ENCODE measurements at regions not wholly inside any gene's neighbourhood (a gene's known extent, or its start where the extent isn't known, plus 50 kb on each side); places are given as distances from the start of the nearest gene placed in this dataset.
"Not testable (repeated sequence)": the region's sequence is repeated elsewhere in the genome, so short reads cannot be mapped to it uniquely, and the experiment has no call there.

DNA sequence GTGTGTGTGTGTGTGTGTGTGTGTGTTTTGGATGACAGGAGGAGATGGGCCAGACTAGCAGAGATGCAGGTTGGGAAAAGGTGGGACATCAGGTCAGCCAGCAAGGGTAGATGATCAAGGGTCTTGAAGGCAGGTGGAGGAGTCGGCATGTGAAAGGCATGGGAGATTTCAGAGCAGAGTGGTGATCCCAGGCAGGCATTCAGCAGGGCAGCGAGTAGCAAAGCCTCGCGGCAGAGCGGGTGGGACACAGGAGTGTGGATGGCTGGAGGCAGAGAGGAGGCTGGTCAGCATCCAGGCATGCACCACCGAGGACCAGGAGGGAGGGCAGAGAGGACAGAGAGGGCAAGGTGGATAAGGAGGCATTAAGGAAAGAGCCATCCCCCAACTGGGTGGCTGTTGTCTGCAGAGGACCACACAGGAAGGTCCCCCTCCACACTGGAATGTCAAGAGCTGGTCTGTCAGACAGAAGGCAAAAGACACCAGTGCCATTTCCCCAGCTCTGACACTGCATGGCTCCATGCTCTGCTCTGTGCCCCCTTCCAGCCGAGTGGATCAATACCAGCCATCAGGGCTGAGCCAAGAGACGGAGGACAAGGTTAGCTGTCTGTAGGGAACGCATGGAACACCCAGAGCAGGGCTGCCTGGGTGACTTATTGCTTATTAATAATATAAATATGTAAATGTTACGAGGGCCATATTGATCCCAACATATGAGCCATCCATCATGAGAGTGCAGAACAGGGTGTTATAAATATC, 74.8 kb upstream of the RPL38 start:
- DNase-seq, result no peak

DNA sequence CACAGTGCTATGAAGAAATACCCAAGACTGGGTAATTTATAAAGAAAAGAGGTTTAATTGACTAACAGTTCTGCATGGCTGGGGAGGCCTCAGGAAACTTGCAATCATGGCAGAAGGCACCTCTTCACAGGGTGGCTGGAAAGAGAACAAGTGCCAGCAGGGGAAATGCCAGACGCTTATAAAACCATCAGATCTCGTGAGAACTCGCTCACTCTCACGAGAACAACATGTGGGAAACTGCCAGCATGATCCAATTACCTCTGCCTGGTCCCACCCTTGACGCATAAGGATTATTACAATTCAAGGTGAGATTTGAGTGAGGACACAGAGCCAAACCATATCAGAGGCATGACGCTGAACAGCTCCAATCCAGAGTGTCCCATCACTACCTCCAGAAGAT, 73.7 kb upstream of the RPL38 start:
- not testable (repeated sequence) for DNase-seq

DNA sequence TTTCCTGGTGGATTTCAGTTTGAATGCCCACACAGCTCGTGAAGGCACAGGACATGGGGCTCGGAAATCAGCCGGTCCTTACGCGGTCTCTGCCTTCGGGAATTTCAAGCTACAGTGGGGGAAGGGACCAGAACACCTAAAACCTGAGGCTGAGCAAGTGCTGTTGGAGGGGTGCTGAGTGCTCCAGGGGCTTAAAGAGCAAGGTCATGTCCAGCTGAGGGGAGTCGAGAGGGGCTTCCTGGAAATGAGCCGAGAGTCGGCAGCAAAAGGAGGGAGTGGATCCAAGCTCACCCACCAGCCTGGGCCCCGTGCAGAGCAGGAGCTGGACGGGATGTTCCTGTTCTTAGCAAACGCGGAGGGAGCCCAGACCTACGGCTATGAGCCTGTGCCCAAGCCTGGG, 73.2 kb upstream of the RPL38 start:
- DNase-seq, result no peak

DNA sequence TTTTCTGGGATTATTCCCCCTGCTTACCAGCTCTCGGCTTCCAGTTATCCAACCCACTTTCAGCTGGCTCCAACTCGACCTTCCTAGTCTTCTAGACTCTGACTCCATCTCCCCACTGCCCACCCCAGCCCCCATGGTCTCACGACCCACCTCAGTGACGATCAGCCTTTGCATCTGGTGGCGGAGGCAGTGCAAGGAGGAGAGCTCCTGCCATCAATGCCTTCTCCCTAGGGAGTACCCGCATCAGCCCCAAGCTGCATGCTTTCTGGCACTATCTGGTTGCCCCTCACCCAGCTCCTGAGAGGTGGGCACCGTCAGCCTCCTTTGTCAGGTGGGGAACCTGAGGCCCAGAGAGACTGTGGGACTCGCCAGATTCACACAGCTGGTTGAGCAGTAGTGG, 72.6 kb upstream of the RPL38 start:
- DNase-seq, result no peak

DNA sequence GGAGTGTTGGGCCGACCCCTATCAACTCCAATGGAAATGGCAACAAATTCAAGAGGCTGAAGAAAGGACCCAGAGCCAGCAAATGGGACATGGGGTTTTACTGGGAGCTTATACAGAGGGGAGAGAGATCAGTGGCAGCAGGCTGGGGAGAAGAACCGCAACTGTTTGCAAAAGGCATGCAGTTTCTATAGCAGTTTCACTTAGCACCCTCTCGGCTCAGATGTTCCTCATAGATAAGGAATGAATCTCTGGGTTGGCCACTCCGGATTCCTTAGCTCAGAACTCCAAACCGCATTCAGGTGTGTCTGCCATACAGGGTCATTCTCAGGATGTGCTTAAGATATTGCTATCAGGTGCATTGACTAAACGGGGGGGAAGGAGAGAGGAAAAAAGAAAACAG, 71.1 kb upstream of the RPL38 start:
- no peak for DNase-seq

DNA sequence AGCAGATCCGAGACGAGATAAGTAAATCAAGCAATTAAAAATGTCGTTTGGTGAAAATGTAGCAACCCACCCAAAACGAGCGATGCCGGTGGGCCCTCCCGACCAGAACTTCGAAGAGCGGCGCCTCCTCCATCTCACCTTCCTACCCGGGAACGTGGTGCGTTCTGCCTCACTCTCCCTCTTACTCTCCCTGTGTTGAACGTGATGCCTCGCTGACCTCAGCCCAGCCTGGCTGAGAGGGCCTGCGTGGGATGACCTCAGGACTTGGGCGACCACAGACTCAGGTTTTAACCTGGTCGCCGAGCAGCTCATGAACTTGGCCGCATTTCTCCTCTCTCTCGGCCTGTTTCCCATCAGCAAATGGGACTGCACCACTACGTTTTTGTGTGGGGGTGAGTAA, 69.7 kb upstream of the RPL38 start:
- no peak for DNase-seq

DNA sequence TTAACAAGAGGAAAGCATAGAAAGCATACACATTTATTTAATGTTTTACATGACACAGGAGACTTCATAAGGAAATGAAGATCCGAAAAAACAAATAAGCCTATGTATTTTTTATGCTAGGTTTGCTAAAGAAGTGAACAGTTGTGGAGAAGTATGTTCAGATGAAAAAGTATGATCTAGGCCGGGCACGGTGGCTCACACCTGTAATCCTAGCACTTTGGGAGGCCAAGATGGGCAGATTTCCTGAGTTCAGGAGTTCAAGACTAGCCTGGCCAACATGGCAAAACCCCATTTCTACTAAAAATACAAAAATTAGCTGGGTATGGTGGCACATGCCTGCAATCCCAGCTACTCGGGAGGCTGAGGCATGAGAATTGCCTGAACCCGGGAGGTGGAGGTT, 69.2 kb upstream of the RPL38 start:
- DNase-seq, result not testable (repeated sequence)

DNA sequence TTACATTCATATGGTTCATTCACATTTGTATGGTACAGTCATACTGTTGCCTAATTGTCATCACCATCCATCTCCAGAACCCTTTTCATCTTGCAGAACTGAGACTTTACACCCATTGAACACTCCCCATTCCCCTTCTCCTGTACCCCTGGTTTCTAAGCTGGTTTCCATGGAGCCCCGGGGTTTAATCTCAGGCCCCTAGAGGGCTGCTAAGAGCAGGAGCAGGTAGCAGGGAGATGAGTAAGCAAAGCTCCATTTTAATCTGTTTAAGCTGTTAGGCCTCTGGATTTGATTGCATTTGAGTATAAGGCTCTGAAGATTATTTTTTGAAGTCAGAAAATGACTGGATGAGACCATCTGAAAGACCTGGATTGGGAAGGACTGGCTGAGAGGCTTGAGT, 68.5 kb upstream of the RPL38 start:
- DNase-seq, result no peak

DNA sequence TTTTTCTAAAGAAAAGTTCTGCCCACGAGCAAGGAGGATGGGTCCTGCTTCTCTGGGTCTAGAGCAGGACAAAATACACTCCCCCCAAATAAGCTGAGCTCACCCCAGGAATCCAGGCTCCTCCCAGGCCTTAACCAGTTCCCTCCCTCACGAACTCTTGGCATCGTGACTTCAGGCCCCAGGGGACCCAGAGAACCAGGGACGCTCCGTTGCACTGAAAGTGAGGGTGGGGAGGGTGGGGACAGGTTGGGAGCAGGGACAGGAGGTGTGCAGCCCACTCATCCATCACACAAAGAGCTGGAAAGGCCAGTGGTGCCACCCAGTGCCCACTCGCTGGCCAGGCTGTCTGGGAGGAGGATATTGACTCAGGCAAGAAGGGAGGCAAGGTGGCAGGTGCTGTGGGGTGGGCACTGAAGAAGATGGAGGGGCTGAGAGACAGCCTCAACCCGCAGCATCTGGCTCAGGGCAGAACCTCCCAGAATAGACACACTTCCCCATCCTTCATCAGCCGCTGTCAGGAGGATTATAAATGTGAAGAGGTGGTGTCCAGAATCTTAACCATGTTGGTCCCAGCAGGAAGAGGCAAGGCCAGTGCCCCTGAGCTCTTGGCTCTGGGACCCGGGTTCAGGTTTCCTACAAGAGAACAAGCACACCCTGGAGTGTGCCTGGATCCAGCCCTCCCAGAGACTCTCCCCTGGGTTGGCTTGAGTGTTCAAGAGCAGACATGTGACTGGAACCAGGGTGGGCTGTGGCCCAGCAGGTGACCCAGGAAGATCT, 67.9 kb upstream of the RPL38 start:
- no peak for DNase-seq

DNA sequence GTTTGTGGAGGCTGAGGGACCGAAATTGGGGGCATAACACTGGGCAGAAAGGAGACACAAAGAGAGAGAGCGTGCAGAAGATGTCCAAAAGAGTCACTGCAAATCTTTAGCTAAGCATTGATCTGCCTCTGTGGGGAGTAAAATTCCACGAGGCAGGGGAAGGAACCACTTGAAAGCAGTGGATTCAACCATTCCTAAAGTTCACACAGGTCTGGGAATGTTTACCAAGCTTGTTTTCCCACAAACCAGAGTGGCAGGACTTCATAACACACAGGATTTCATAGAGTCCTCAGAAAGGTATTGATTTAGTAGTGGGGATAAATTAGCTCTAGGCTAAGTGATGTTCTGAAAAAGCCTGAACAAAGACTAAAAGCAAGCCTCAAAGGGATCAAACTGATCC, 66.1 kb upstream of the RPL38 start:
- DNase-seq, result no peak

DNA sequence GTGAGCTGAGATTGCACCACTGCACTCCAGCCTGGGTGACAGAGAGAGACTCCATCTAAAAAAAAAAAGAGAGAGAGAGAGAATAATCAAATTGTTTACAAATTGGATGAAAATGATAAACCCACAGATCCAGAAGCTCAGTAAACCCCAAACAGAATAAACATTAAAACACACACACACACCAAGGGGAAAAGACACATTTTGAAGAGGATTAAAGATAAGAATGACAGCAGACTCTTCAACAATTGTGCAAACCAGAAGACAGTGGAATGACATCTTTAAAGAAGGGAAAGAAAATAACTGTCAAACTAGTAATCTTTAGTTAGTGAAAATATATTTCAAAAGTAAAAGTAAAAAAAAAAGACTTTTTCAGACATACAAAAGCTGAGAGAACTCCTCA, 64.4 kb upstream of the RPL38 start:
- DNase-seq, result no peak

DNA sequence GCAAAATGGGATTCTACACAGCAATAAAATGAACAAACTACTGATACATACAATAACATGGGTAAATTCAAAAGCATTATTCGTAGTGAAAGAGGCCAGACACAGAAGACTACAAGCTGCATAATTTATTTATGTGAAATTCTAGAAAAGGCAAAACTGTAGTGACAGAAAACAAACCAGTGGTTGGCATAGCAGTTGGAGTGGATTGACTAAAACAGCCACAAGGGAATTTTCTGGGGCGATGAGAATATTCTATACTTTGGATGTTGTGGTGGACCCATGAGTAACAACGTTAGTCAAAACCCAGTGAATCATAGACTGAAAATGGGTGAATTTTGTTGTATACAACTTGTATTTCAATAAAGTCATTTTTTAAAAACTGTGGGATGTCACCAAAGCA, 63.2 kb upstream of the RPL38 start:
- no peak for DNase-seq

DNA sequence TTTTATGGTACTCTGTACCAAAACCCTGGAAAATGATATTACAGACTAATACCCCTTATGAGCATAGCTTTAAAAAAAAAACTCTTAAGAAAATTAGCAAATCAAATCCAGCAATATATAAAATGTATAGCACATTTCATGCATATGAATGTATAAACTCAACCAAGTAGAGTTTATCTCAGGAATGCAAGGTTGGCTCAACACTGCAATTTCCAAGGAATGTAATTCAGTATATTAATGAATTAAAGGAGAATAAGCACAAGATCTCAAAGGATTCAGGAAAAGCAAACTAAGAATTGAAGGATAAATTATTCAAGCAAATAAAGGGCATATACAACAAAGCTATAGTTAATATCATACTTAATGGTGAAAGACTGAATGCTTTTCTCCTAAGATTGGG, 61.9 kb upstream of the RPL38 start:
- no peak for DNase-seq

DNA sequence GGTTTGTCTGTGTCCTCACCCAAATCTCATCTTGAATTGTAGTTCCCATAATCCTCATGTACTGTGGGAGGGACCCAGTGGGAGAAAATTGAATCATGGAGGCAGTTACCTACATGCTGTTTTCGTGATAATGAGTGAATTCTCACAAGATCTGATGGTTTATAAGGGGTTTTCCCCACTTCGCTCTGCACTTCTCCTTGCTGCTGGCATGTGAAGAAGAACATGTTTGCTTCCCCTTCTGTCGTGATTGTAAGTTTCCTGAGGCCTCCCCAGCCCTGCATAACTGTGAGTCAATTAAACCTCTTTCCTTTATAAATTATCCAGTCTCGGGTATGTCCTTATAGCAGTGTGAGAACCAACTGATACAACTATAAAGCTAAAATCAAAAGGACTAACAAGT, 60.2 kb upstream of the RPL38 start:
- DNase-seq, result not testable (repeated sequence)

DNA sequence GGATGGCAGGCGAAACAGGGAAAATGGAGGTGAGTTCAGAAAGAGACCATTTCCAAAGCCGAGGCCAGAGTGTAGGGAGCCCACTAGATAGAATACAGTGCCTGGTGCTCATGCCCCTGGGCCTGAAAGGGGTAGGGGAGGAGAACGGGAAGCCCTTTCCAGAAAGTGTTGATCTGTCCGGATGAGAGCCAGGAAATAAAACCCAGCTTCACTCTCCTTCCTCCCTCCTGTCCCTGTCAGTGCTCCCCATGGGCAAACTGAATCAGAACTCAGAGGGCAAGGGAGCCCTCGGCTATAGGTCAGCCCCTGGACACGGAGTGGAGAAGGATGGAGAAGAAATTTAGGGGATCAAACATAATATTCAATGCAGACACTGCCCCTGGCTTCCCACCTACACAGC, 57.7 kb upstream of the RPL38 start:
- DNase-seq, result no peak

DNA sequence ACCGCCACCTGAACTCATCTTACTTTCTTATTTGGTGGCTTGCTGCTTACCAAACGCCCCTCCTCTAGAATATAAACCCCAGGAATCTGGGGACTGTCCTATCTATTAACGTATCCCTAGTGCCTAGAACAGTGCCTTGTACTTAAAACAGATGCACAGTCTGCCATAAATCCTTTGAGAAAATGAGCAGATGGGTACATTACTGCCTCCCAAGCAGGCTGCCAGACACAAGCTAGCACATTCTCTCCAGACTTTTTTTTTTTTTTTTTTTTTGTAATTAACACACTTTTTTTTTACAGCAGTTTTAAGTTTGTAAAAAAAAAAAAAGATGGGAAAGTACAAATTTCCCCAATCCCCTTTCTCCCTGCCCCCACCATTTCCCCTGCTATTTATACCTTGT, 57.3 kb upstream of the RPL38 start:
- no peak for DNase-seq

DNA sequence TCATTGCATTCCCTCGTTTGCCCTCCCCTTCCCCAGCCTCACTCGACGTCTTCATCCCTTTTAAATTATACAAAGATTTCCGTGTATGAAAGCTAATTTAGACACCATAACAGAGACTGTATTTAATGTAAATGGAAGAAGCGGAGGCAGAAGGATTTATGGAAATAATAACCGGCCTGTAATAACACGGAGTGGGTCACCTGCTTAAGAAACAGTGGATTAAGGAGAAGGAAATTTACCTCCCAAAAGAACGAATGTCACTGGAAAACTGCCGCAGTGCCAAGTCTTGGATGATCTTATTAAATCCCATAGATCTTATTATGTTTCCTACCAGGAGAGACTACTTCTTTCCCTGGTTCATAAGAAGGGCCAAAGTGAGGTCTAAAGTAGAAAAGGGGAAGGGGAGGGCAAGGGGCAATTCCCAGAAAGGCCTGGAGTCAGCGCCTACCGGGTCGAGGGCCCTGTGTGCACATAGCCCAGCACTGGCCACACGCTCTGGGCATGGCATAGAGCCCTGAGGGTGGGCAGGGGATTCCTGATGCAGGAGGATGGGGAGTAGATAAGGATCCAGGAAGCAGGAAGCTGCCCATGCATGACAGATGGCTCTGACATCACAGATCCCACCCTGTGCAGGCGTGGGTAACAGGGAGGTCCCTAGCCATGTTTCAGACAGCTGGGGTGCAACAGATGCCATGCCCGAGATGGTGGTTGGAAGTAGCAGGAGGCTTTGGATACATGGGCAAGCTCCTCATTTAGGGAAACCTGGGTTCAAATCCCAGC, 56.2 kb upstream of the RPL38 start:
- DNase-seq, result no peak

DNA sequence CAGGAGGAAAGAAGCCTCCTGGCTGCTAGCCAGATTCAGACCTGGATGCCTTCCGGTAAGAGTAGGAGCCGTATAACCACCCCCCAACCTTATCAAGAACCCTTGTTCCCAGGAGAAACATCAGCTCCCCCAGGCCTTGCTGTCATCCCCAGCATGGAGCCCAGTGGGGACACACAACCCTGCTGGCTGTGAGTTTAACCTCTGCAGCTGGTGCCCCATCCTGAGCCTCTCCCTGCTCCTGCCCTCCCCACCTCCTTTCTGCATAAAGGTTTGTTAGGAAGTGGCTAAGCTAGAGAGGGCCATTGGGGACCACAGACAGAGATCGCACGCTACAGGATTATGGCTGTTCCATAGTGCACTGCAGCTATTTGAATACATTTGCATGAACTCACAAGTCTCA, 55.5 kb upstream of the RPL38 start:
- DNase-seq, result no peak

DNA sequence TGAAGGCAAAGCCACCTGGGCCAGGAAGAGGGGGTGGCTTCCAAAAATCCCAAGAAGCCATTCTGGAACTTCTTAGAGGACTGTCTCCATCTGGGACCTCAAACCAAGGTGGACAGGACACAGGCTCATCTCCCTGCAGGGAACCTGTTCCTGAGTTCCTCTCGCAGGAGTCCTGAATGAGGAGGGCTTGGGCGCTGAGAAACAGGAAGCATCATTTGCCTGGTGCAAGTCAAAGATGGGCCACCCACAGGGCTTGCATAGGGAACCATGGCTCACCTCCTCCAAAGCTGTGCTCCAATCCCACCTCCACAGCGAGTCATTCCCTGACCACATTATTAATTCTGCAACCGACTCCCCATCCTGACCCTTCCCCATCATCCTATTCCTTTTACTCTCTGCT, 55.0 kb upstream of the RPL38 start:
- DNase-seq, result no peak

DNA sequence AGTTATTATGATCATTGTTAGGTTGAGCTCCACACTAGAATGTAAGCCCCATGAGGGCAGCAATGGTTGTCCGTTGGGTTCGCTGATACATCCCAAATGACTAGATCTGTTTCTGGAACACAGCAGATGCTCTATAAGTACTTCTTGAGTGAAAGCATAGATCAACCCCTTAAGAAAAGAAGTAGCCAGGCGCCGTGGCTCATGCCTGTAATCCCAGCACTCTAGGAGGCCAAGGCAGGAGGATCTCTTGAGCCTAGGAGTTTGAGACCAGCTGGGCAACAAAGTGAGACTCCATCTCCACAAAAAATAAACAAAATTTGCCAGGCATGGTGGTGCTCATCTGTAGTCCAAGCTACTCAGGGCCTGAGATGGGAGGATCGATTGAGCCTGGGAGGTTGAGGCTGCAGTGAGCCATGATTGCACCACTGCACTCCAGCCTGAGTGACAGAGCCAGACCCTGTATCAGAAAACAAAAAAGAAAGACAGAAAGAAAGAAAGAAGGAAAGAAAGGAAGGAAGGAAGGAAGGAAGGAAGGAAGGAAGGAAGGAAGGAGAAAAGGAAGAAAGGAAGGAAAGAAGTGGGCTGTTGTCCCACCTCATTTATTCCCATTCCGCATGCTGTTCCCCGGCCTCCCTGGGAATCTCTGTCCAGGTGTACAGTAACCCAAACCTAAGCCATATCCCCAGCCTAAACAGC, 54.4 kb upstream of the RPL38 start:
- DNase-seq, result no peak

DNA sequence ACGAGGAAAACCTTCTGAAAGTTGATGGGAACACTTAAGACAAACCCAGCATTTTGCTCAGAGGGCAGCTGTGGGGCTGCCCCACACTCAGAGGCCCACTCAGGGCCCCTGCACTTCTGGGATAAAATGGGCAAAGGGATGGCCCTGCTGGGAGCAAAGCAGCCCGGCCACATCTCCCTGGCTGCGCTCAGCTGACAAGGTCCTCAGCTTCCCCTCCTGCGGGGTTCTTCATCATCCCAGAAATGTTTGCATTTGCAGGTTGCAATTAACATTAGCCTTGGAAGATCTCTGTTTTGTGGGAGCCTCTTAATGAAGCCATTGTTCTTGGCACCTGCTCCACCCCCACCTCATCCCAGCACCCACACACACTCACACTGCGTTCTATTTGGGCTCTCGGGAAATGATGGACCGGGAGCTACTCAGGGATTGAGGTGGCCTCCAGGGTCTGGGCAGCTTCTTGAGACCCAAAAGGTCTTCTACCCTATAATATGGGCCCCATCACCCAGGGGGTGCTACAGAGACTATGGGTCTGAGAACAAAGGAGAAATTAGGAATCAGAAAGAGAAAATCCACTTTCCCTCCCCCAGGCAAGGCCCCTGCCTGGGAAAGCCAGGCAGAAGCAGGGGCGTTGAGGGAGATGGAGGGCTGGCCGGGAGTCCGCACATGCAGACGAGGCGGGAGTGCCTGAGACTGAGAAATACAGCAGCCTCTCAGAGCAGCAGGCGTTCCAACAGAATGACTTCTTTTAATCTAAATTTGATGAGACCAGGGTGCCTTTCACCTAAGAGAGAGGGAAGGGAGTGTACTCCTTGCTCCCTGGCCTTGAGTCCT, 53.7 kb upstream of the RPL38 start:
- DNase-seq, result no peak

DNA sequence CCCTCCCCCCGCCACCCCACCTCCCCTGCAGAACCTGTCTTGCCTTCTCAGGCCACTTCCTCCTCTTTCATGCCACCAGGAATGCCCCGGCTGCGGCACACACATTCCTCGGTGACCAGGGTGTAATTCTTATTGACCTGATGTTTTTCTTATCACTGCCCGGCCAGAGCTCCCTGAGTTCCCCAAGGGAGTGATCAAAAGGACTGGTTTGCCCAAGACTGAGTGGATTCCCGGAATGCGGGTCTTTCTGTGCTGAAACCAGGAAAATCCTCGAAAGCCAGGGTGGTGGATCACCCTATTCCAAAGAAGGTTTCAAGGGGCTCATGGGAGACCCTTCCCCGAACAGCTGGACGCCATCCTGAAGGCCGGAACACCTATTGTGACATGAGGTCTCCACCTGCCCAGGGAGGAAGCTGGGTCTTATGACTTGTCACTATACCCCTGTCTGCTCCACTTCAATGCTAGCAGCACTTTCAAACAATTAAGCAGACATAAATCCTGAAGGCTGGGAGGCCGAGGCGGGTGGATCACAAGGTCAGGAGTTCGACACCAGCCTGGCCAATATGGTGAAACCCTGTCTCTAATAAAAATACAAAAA, 53.0 kb upstream of the RPL38 start:
- no peak for DNase-seq
